Thoracic aorta (tissue), 2 donors: ENCODE measurements at regions not wholly inside any gene's neighbourhood (a gene's known extent, or its start where the extent isn't known, plus 50 kb on each side); places are given as distances from the start of the nearest gene placed in this dataset.

Experiments
- ATAC-seq: fragments of 150-250 bp; one replicate; pipeline ENCODE4 v1.8.0; 2017; ENCODE audit warnings: low read depth; ENCODE audit not compliant: insufficient number of reproducible peaks, low FRiP score
- DNase-seq: peaks from one replicate; pipeline ENCODE4 v3.0.0-alpha.2; 2020; ENCODE audit warnings: low spot score
- H3K27ac ChIP-seq, 2 donors: fragments of 200-600 bp; sonication (generic); 1 replicate in 1 of 2; 2 replicates in 1 of 2; pipeline ENCODE4 v1.5.1; 2016; ENCODE audit warnings: mild to moderate bottlenecking in 2 of 2, moderate library complexity in 2 of 2
- H3K27me3 ChIP-seq: fragments of 200-600 bp; sonication (generic); replicated peaks from 2 replicates; pipeline ENCODE4 v1.6.0; 2016; ENCODE audit warnings: mild to moderate bottlenecking; ENCODE audit not compliant: insufficient read depth
- H3K36me3 ChIP-seq: fragments of 200-600 bp; sonication (generic); one replicate; pipeline ENCODE4 v1.5.1; 2016
- H3K4me1 ChIP-seq, 2 donors: fragments of 200-600 bp; sonication (generic); 1 replicate in 1 of 2; 2 replicates in 1 of 2; pipeline versions ENCODE4 v1.5.1 to v1.6.0; 2016; ENCODE audit warnings: low read depth in 2 of 2, mild to moderate bottlenecking in 1 of 2; ENCODE audit not compliant: control insufficient read depth in 1 of 2
- H3K4me3 ChIP-seq: fragments of 200-600 bp; sonication (generic); 2 replicates; pipeline ENCODE4 v1.5.1; 2016; ENCODE audit warnings: mild to moderate bottlenecking
- H3K9me3 ChIP-seq: fragments of 200-600 bp; sonication (generic); 2 replicates; pipeline ENCODE4 v1.5.1; 2016
- CTCF ChIP-seq: fragments of 200-600 bp; sonication (generic); IDR thresholded peaks from one replicate; pipeline ENCODE4 v1.5.1; 2019; ENCODE audit warnings: antibody characterized with exemption

DNA sequence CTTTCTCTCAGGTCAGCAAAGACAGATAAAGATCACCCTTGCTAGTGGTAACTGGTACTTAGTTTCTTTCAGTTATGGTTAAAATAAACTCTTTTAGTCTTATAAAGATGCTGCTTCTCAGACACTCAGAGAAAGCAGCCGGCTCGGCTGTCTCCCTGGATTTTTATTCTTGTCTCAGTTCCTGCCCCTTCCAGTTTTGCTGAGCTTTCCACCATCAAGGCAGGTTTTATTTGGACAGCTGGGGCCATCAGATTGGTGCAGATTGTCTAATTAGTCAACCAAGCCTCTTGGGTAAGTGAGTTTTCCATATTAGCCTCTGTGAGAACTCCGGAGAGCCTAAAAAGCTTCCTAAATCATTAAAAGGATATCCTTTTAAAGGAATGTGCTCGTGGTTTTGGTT is 130.8 kb upstream of the BMP4 start:
- H3K4me3 ChIP-seq, result no peak overlapping the region
- H3K4me1 ChIP-seq, result peaks cover 0 to 3% of the 10 kb centered on the region in 2 donors
- TF ChIP-seq CTCF, result no peak
- no peak overlapping the region for H3K27ac ChIP-seq
- no peaks in the 10 kb centered on the region for H3K27me3 ChIP-seq
- H3K9me3 ChIP-seq, result no peaks in the 10 kb centered on the region
- no peaks in the 10 kb centered on the region for H3K36me3 ChIP-seq
- ATAC-seq, result no peak
- no peak for DNase-seq

GRCh38 chr14:54088271-54088670 is 131.6 kb upstream of the BMP4 start:
- no peaks in the 10 kb centered on the region for H3K9me3 ChIP-seq
- no peak overlapping the region for H3K27ac ChIP-seq
- DNase-seq (no peak), ATAC-seq (no peak)
- H3K4me3 ChIP-seq, result no peak overlapping the region
- no peaks in the 10 kb centered on the region for H3K27me3 ChIP-seq
- TF ChIP-seq CTCF, result no peak
- peaks cover 0 to 3% of the 10 kb centered on the region in 2 donors for H3K4me1 ChIP-seq
- H3K36me3 ChIP-seq, result no peaks in the 10 kb centered on the region

DNA sequence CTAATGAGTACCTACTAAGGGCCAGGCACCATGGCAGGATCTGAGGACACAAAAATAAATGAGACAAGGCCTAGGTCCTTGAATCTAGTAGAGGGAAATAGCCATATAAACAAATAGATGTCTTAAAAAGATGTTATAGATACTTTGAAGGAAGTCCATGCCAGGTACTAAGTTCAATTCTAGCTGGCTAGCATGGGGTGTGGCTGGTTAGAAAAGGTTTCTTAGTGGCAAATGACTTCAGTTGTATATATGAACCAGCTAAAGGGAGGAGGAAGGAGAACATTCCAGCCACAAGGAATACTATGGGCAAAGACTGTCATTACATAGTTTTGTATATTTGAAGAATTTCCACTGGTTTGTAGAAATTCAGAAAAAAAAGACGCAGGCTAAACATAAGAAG is 133.6 kb upstream of the BMP4 start:
- no peak overlapping the region for H3K27ac ChIP-seq
- H3K4me1 ChIP-seq, result peaks cover 0 to 3% of the 10 kb centered on the region in 2 donors
- peaks cover 3% of the 10 kb centered on the region for H3K9me3 ChIP-seq
- TF ChIP-seq CTCF, result no peak
- H3K36me3 ChIP-seq, result no peaks in the 10 kb centered on the region
- no peak for DNase-seq
- no peak for ATAC-seq
- H3K27me3 ChIP-seq, result no peaks in the 10 kb centered on the region
- no peak overlapping the region for H3K4me3 ChIP-seq

DNA sequence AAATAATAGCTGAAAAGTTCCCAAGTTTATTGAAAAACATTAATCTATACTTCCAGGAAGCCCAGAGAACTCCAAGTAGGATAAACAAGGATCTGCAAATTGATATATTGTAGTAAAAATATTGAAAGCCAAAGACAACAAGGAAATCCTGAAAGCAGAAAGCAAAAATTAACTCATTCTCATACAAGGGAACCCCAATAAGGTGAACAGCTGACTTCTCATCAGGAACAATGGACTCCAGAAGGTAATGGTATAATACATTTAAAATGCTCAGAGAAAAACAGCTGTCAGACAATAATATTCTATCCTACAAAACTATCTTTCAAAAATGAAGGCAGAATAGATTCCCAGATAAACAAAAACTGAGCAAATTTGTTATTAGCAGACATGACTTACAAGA is 138.1 kb upstream of the BMP4 start:
- H3K4me1 ChIP-seq, result no peaks in the 10 kb centered on the region
- TF ChIP-seq CTCF, result no peak
- H3K9me3 ChIP-seq, result peaks cover 3% of the 10 kb centered on the region
- no peak overlapping the region for H3K27ac ChIP-seq
- DNase-seq (no peak), ATAC-seq (no peak)
- no peaks in the 10 kb centered on the region for H3K27me3 ChIP-seq
- H3K36me3 ChIP-seq, result no peaks in the 10 kb centered on the region
- no peak overlapping the region for H3K4me3 ChIP-seq

- H3K36me3 ChIP-seq, result no peaks in the 10 kb centered on the region
Observed at GRCh38 chr14:54098536-54098935, 141.9 kb upstream of the BMP4 start.

More at GRCh38 chr14:54098536-54098935, 141.9 kb upstream of the BMP4 start:
- Histone ChIP-seq H3K27ac (no peak overlapping the region), H3K27me3 (no peaks in the 10 kb centered on the region), H3K9me3 (peaks cover 3% of the 10 kb centered on the region), H3K4me1 (no peaks in the 10 kb centered on the region), H3K4me3 (no peak overlapping the region)
- ATAC-seq, result no peak
- no peak for DNase-seq
- TF ChIP-seq CTCF, result no peak
